ENCODE measurements at regions not wholly inside any gene's neighbourhood (a gene's known extent, or its start where the extent isn't known, plus 50 kb on each side); places are given as distances from the start of the nearest gene placed in this dataset.

- TF ChIP-seq CTCF (conservative IDR thresholded peaks at IDR 0.05 in 1 of 2, IDR thresholded peaks at IDR 0.05 in 1 of 2; ENCODE audit: low read depth in 1 of 2, low read length in 2 of 2), result no peak
- no peak for TF ChIP-seq EZH2 (IDR thresholded peaks at IDR 0.05; ENCODE audit: low read length, missing control alignments)
Observed at GRCh38 chr2:190113000-190113399, 50.5 kb upstream of the MSTN start.
